Uterus (tissue), 3 donors: ENCODE measurements at regions not wholly inside any gene's neighbourhood (a gene's known extent, or its start where the extent isn't known, plus 50 kb on each side); places are given as distances from the start of the nearest gene placed in this dataset. TPM values are rescaled to one million over a fixed set of nuclear protein-coding genes. Genes with fewer than 3 reads are reported as not detected.

ENCODE experiments used
- DNase-seq, 2 donors: peaks; one replicate each; pipeline ENCODE4 v3.0.0-alpha.2; 2019 to 2020
- H3K27ac ChIP-seq, 2 donors: fragments of 200-600 bp; sonication (generic); 1 replicate in 1 of 2; 2 replicates in 1 of 2; pipeline ENCODE4 v1.5.1; 2016 to 2018
- H3K27me3 ChIP-seq, 2 donors: fragments of 200-600 bp; sonication (generic); one replicate each; pipeline ENCODE4 v1.5.1; 2018 to 2019; ENCODE audit warnings: control low read depth in 1 of 2
- H3K36me3 ChIP-seq, 2 donors: fragments of 200-600 bp; sonication (generic); one replicate each; pipeline ENCODE4 v1.5.1; 2019; ENCODE audit warnings: control low read depth in 1 of 2
- H3K4me1 ChIP-seq, 2 donors: fragments of 200-600 bp; sonication (generic); one replicate each; pipeline ENCODE4 v1.5.1; 2018 to 2019; ENCODE audit warnings: control low read depth in 1 of 2
- H3K4me3 ChIP-seq, 2 donors: fragments of 200-600 bp; sonication (generic); 1 replicate in 1 of 2; 2 replicates in 1 of 2; pipeline ENCODE4 v1.5.1; 2018 to 2019; ENCODE audit warnings: mild to moderate bottlenecking in 1 of 2
- H3K9me3 ChIP-seq, 2 donors: fragments of 200-600 bp; sonication (generic); one replicate each; pipeline ENCODE4 v1.5.1; 2019; ENCODE audit warnings: control low read depth in 1 of 2
- CTCF ChIP-seq, 4 experiments: fragments of 200-600 bp in 2 of 4; fragments of 450-650 bp in 2 of 4; sonication (generic) in 2 of 4; IDR thresholded peaks; one replicate each; pipeline ENCODE4 v1.5.1; 2016 to 2019; ENCODE audit warnings: antibody characterized with exemption in 4 of 4, mild to moderate bottlenecking in 2 of 4, moderate library complexity in 1 of 4
- POLR2A ChIP-seq, 2 donors: fragments of 450-650 bp; IDR thresholded peaks; one replicate each; pipeline ENCODE4 v1.6.1; 2016; ENCODE audit warnings: antibody characterized with exemption in 2 of 2, mild to moderate bottlenecking in 1 of 2, moderate library complexity in 1 of 2
- intact Hi-C: fragments of 100-400 bp; cut with DNase I; formaldehyde crosslinking; loops from one replicate; pipeline ENCODE4 v1.15.1; 2023; ENCODE audit warnings: low total_unique reads
- small RNA-seq: library from RNA; depleted of rRNA; stranded (forward); fragments of <200 nt; gene quantifications from one replicate; pipeline ENCODE3, GENCODE V24; 2016
- donor health status: DM: yes; HTN: yes; CAD: no.

GRCh38 chr7:80278737-80279136, 144.1 kb downstream of the GNAI1 start:
- H3K4me1 ChIP-seq, result no peaks in the 10 kb centered on the region
- no peaks in the 10 kb centered on the region for H3K36me3 ChIP-seq
- DNase-seq, result no peak
- no peak for TF ChIP-seq POLR2A (IDR thresholded peaks at IDR 0.05)
- no peak for TF ChIP-seq CTCF (IDR thresholded peaks at IDR 0.05)
- intact Hi-C loops, result no loop called here
- no peaks in the 10 kb centered on the region for H3K9me3 ChIP-seq
- H3K4me3 ChIP-seq, result no peak overlapping the region
- H3K27me3 ChIP-seq, result no peaks in the 10 kb centered on the region
- peak overlapping the region in 1 of 2 donors; percentile 73 for H3K27ac ChIP-seq

GRCh38 chr7:80277434-80278427, 143.1 kb downstream of the GNAI1 start:
- TF ChIP-seq POLR2A (IDR thresholded peaks at IDR 0.05), result no peak
- TF ChIP-seq CTCF (IDR thresholded peaks at IDR 0.05), result no peak
- H3K27me3 ChIP-seq, result no peaks in the 10 kb centered on the region
- intact Hi-C loops, result no loop called here
- H3K27ac ChIP-seq, result peak overlapping the region; percentile 28 to 73
- no peaks in the 10 kb centered on the region for H3K9me3 ChIP-seq
- no peak overlapping the region for H3K4me3 ChIP-seq
- no peak for DNase-seq
- H3K4me1 ChIP-seq, result no peaks in the 10 kb centered on the region
- H3K36me3 ChIP-seq, result no peaks in the 10 kb centered on the region

Small RNAs in the stretch of these regions (small RNA-seq; reads per million reads assigned to genes)
- gene RN7SL35P (not detected), gene SNRPBP1 (not detected)
